A673 (cell line): ENCODE measurements at regions not wholly inside any gene's neighbourhood (a gene's known extent, or its start where the extent isn't known, plus 50 kb on each side); places are given as distances from the start of the nearest gene placed in this dataset.

Experiments used
- BruUV-seq: library from RNA; stranded (reverse); fragments of 400-500 nt; replicated peaks from 2 replicates; lab custom pipeline; 2021; lab: Mats Ljungman, UMichigan
- CTCF ChIA-PET: fragments of 300-600 bp; sonication (Branson Sonifier 250); formaldehyde crosslinking; loops from one replicate; lab custom pipeline; 2022; ENCODE audit warnings: antibody characterized with exemption; lab: Charles Lee
- POLR2A ChIA-PET: fragments of 300-600 bp; sonication (Branson Sonifier 250); formaldehyde crosslinking; loops from one replicate; lab custom pipeline; 2022; ENCODE audit warnings: antibody characterized with exemption; ENCODE audit not compliant: low non-redundant PET; lab: Charles Lee
- DNase-seq: peaks from one replicate; pipeline ENCODE4 v3.0.0-alpha.2; 2015; ENCODE audit warnings: low spot score
- H3K27ac ChIP-seq: fragments of 200-600 bp; sonication (generic); 2 replicates; pipeline ENCODE4 v1.5.1; 2016; ENCODE audit warnings: mixed run types, low read depth, mild to moderate bottlenecking, mixed read lengths, antibody characterized with exemption, low read length; ENCODE audit not compliant: poor library complexity, severe bottlenecking
- H3K27me3 ChIP-seq: fragments of 200-600 bp; sonication (generic); replicated peaks from 2 replicates; pipeline ENCODE4 v1.6.1; 2017; ENCODE audit warnings: mixed run types, low read depth, mild to moderate bottlenecking, mixed read lengths, antibody characterized with exemption, low read length; ENCODE audit not compliant: insufficient read depth, poor library complexity
- H3K36me3 ChIP-seq: fragments of 200-600 bp; sonication (generic); 2 replicates; pipeline ENCODE4 v1.6.1; 2016; ENCODE audit warnings: mixed run types, mild to moderate bottlenecking, mixed read lengths, antibody characterized with exemption, low read length; ENCODE audit not compliant: insufficient read depth, poor library complexity, severe bottlenecking
- H3K4me1 ChIP-seq: fragments of 200-600 bp; sonication (generic); 2 replicates; pipeline ENCODE4 v1.6.1; 2017; ENCODE audit warnings: mixed run types, mild to moderate bottlenecking, mixed read lengths, antibody characterized with exemption, low read length; ENCODE audit not compliant: insufficient read depth, poor library complexity, severe bottlenecking
- H3K4me3 ChIP-seq: fragments of 200-600 bp; sonication (generic); 2 replicates; pipeline ENCODE4 v1.5.1; 2016; ENCODE audit warnings: low read depth, mixed run types, mild to moderate bottlenecking, mixed read lengths, low read length; ENCODE audit not compliant: poor library complexity, severe bottlenecking
- H3K9me3 ChIP-seq: fragments of 200-600 bp; sonication (generic); 2 replicates; pipeline ENCODE4 v1.6.1; 2016; ENCODE audit warnings: mixed run types, low read depth, mild to moderate bottlenecking, mixed read lengths, antibody characterized with exemption, low read length; ENCODE audit not compliant: poor library complexity, severe bottlenecking
- EZH2 ChIP-seq: fragments of 200-600 bp; sonication (generic); IDR thresholded peaks from 2 replicates; pipeline ENCODE4 v1.6.1; 2017; ENCODE audit warnings: borderline replicate concordance, low read depth, mild to moderate bottlenecking, mixed read lengths, antibody characterized with exemption, low read length; ENCODE audit not compliant: poor library complexity, severe bottlenecking
- intact Hi-C: fragments of 100-400 bp; cut with micrococcal nuclease; formaldehyde crosslinking; loops from one replicate; pipeline ENCODE4 v1.10.0; 2022; ENCODE audit not compliant: unreplicated experiment
- TF ChIP-seq, protein P1 (sequence below): fragments of 300-800, 200-600 bp; sonication (generic); conservative IDR thresholded peaks from 2 replicates; pipeline ENCODE4 v1.5.1; 2017; ENCODE audit warnings: low read depth, mild to moderate bottlenecking, antibody characterized with exemption, low read length, moderate library complexity, mixed read lengths

DNA sequence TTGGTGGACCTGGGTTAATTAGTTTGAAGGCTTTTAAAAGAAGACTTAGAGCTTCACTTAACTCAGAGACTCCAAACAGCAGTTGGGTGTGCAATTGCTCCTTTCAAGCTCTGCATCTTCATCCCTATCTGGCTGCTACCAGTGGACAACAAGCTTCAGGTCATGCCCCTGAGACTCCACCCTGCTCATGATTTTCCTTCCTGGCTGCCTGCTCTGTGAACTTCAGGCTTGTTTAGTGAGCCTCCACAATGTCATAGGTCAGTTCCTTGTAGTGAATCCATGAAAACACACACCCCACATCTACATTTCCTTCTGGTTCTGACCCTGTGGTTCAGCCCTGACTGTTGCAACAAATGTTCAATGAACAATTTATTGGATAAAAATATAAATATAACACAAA, 61.1 kb upstream of the MARCKS start:
- no peak for TF ChIP-seq EZH2
- TF ChIP-seq, protein P1, sequence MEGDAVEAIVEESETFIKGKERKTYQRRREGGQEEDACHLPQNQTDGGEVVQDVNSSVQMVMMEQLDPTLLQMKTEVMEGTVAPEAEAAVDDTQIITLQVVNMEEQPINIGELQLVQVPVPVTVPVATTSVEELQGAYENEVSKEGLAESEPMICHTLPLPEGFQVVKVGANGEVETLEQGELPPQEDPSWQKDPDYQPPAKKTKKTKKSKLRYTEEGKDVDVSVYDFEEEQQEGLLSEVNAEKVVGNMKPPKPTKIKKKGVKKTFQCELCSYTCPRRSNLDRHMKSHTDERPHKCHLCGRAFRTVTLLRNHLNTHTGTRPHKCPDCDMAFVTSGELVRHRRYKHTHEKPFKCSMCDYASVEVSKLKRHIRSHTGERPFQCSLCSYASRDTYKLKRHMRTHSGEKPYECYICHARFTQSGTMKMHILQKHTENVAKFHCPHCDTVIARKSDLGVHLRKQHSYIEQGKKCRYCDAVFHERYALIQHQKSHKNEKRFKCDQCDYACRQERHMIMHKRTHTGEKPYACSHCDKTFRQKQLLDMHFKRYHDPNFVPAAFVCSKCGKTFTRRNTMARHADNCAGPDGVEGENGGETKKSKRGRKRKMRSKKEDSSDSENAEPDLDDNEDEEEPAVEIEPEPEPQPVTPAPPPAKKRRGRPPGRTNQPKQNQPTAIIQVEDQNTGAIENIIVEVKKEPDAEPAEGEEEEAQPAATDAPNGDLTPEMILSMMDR = no peak
- Histone ChIP-seq H3K9me3 (no peaks in the 10 kb centered on the region), H3K27ac (no peak overlapping the region), H3K27me3 (no peaks in the 10 kb centered on the region), H3K4me3 (no peak overlapping the region), H3K4me1 (no peaks in the 10 kb centered on the region), H3K36me3 (no peaks in the 10 kb centered on the region)
- intact Hi-C loops = no loop called here
- no peak for DNase-seq
- BruUV-seq = no TSS peak
- CTCF ChIA-PET = no interaction called here
- POLR2A ChIA-PET = no interaction called here

DNA sequence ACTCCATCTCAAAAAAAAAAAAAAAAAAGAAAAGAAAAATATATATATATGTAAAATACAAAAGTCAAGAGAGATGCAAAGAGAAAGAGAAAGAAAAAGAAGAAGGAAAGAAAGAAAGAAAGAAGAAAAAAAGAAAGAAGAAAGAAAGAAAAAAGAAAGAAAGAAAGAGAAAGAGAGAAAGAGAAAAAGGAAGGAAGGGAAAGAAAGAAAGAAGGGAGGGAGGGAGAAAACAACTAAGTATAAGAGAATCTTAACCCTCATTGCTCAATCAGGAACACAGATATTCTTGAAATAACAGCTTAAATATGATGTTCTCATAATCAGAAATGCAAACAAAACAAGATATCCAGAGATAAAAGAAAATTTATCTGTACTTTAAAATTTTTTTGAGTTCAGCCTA, 54.4 kb upstream of the MARCKS start:
- no peak overlapping the region for H3K27ac ChIP-seq
- ChIA-PET POLR2A (no interaction called here), CTCF (no interaction called here)
- TF ChIP-seq EZH2 = no peak
- TF ChIP-seq, protein P1 = no peak
- H3K27me3 ChIP-seq = no peaks in the 10 kb centered on the region
- no TSS peak for BruUV-seq
- H3K4me1 ChIP-seq = no peaks in the 10 kb centered on the region
- H3K36me3 ChIP-seq = no peaks in the 10 kb centered on the region
- no peak overlapping the region for H3K4me3 ChIP-seq
- intact Hi-C loops = no loop called here
- no peak for DNase-seq
- H3K9me3 ChIP-seq = no peaks in the 10 kb centered on the region

DNA sequence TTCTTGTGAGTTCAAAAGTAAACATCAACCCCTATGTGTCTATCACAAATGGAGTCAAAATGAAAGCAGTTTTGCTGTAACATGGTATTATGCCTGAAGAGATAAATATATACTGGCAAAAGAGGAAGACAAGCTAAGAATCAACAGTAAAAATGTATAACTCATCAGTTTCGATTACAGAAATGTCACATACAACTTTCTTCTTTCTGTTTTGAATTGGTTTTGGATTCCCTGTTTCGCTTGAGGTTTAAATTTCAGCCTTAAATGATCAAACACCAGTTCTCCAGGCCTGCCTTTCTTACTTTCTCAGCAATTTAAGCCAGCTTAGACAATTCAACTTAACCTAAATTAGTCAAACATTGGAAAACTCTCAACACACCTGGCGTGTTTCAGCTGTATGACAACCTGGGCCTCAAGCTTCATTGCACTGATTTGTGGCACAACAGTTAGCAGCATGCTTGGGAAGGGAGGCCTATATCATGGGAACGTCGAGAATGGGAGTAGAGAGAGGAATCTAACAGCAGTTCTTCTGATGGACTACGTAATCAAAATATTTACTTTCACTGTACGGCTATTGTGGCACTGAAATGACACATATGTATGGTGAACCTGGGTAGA, 51.9 kb upstream of the MARCKS start:
- intact Hi-C loops = no loop called here
- BruUV-seq = no TSS peak
- Histone ChIP-seq H3K36me3 (no peaks in the 10 kb centered on the region), H3K4me3 (no peak overlapping the region), H3K9me3 (no peaks in the 10 kb centered on the region), H3K27ac (no peak overlapping the region), H3K27me3 (no peaks in the 10 kb centered on the region), H3K4me1 (no peaks in the 10 kb centered on the region)
- TF ChIP-seq EZH2 = no peak
- TF ChIP-seq, protein P1 = no peak
- ChIA-PET CTCF (no interaction called here), POLR2A (no interaction called here)
- DNase-seq = no peak
